ENCODE measurements at regions not wholly inside any gene's neighbourhood (a gene's known extent, or its start where the extent isn't known, plus 50 kb on each side); places are given as distances from the start of the nearest gene placed in this dataset.

DNA sequence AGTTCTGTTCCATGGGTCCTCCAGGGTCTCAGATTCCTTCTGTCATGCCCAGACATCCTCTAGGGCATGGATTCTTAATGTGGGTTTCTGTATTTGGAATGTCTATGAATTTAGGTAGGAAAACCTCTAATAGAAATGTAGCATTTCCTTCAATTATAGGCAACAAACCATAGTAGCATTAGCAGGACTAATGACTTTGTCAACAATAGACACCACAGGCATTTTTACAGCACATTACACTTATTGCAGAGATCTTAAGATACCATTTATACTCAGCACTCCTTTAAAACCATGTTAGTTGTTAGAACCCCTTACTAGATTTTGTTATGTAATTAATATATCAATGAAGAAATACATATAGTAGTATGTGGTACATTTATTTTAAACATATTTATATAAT is 77.8 kb upstream of the TBC1D5 start:
- no peak for TF ChIP-seq POLR2AphosphoS5 (IDR thresholded peaks at IDR 0.05)
- TF ChIP-seq, protein P1, sequence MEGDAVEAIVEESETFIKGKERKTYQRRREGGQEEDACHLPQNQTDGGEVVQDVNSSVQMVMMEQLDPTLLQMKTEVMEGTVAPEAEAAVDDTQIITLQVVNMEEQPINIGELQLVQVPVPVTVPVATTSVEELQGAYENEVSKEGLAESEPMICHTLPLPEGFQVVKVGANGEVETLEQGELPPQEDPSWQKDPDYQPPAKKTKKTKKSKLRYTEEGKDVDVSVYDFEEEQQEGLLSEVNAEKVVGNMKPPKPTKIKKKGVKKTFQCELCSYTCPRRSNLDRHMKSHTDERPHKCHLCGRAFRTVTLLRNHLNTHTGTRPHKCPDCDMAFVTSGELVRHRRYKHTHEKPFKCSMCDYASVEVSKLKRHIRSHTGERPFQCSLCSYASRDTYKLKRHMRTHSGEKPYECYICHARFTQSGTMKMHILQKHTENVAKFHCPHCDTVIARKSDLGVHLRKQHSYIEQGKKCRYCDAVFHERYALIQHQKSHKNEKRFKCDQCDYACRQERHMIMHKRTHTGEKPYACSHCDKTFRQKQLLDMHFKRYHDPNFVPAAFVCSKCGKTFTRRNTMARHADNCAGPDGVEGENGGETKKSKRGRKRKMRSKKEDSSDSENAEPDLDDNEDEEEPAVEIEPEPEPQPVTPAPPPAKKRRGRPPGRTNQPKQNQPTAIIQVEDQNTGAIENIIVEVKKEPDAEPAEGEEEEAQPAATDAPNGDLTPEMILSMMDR (IDR thresholded peaks at IDR 0.05), result no peak
- no peak for TF ChIP-seq POLR2A (IDR thresholded peaks at IDR 0.05)

All from stomach (tissue), 4 donors.